IMR-90 (cell line): ENCODE measurements at regions not wholly inside any gene's neighbourhood (a gene's known extent, or its start where the extent isn't known, plus 50 kb on each side); places are given as distances from the start of the nearest gene placed in this dataset.

ENCODE experiments used
- ATAC-seq: fragments of 200-7000 bp; cut with Tn5 transposase; 2 replicates; pipeline ENCODE4 v1.9.1; 2020; ENCODE audit warnings: low read depth, mild to moderate bottlenecking, moderate library complexity
- BruUV-seq: library from RNA; stranded (reverse); fragments of 400-500 nt; replicated peaks from 2 replicates; lab custom pipeline; 2021; lab: Mats Ljungman, UMichigan
- CTCF ChIA-PET: fragments of 300-600 bp; formaldehyde crosslinking; extraction: SDS; loops from one replicate; lab custom pipeline; 2021; ENCODE audit warnings: antibody characterized with exemption; lab: Yijun Ruan, JAX
- POLR2A ChIA-PET: fragments of 300-600 bp; sonication (Branson Sonifier 250); formaldehyde crosslinking; loops from one replicate; lab custom pipeline; 2022; ENCODE audit warnings: antibody characterized with exemption; ENCODE audit not compliant: unreplicated experiment; lab: Charles Lee
- DNase-seq: peaks from one replicate; pipeline ENCODE4 v3.0.0; 2013
- H2AFZ ChIP-seq: replicated peaks from 2 replicates; pipeline ENCODE3; 2013; ENCODE audit warnings: low read length, mild to moderate bottlenecking; ENCODE audit not compliant: poor library complexity
- H2AK5ac ChIP-seq: 2 replicates; pipeline ENCODE4 v1.6.1; 2013; ENCODE audit warnings: low read depth, low read length, inconsistent platforms
- H2AK9ac ChIP-seq: replicated peaks from 2 replicates; pipeline ENCODE3; 2013; ENCODE audit warnings: mild to moderate bottlenecking, low read depth, low read length, moderate library complexity; ENCODE audit not compliant: poor library complexity
- H2BK120ac ChIP-seq: 2 replicates; pipeline ENCODE4 v1.6.1; 2013; ENCODE audit warnings: low read depth, low read length, inconsistent platforms
- H2BK15ac ChIP-seq: 3 replicates; pipeline ENCODE4 v1.6.1; 2013; ENCODE audit warnings: low read depth, low read length, inconsistent platforms
- H2BK20ac ChIP-seq: 2 replicates; pipeline ENCODE4 v1.6.1; 2013; ENCODE audit warnings: low read depth, mild to moderate bottlenecking, inconsistent platforms, low read length, moderate library complexity
- H2BK5ac ChIP-seq: 2 replicates; pipeline ENCODE4 v1.6.1; 2013; ENCODE audit warnings: mild to moderate bottlenecking, low read depth, low read length, inconsistent platforms; ENCODE audit not compliant: poor library complexity, severe bottlenecking
- H3K14ac ChIP-seq: replicated peaks from 2 replicates; pipeline ENCODE4 v1.6.1; 2013; ENCODE audit warnings: low read depth, low read length, inconsistent platforms
- H3K18ac ChIP-seq: 2 replicates; pipeline ENCODE4 v1.6.1; 2013; ENCODE audit warnings: low read depth, low read length, control low read depth
- H3K23ac ChIP-seq: 2 replicates; pipeline ENCODE4 v1.6.1; 2013; ENCODE audit warnings: low read depth, low read length, inconsistent platforms
- H3K27ac ChIP-seq: 2 replicates; pipeline ENCODE4 v1.5.1; 2013; ENCODE audit warnings: mild to moderate bottlenecking, control low read depth, low read length; ENCODE audit not compliant: insufficient read depth
- H3K27me3 ChIP-seq: 2 replicates; pipeline ENCODE4 v1.6.1; 2013; ENCODE audit warnings: low read length; ENCODE audit not compliant: control insufficient read depth, insufficient read depth
- H3K36me3 ChIP-seq: 2 replicates; pipeline ENCODE4 v1.6.1; 2013; ENCODE audit warnings: low read length, mixed read lengths; ENCODE audit not compliant: control insufficient read depth, insufficient read depth
- H3K4ac ChIP-seq: 2 replicates; pipeline ENCODE4 v1.6.1; 2013; ENCODE audit warnings: low read depth, low read length, inconsistent platforms
- H3K4me1 ChIP-seq: 2 replicates; pipeline ENCODE4 v1.6.1; 2013; ENCODE audit warnings: low read length, mixed read lengths; ENCODE audit not compliant: control insufficient read depth, insufficient read depth
- H3K4me2 ChIP-seq: 2 replicates; pipeline ENCODE4 v1.6.1; 2013; ENCODE audit warnings: low read depth, mild to moderate bottlenecking, control low read depth, low read length, moderate library complexity
- H3K4me3 ChIP-seq: 2 replicates; pipeline ENCODE4 v1.5.1; 2013; ENCODE audit warnings: low read depth, mild to moderate bottlenecking, control low read depth, low read length, moderate library complexity; ENCODE audit not compliant: insufficient read depth
- H3K56ac ChIP-seq: 2 replicates; pipeline ENCODE4 v1.6.1; 2013; ENCODE audit warnings: low read length, inconsistent platforms; ENCODE audit not compliant: insufficient read depth; ENCODE audit errors: extremely low read depth
- H3K79me1 ChIP-seq, 2 experiments: 2 replicates each; pipeline ENCODE4 v1.6.1; 2013; ENCODE audit warnings: low read length in 2 of 2, inconsistent platforms in 1 of 2, low read depth in 1 of 2
- H3K9ac ChIP-seq: 2 replicates; pipeline ENCODE4 v1.6.1; 2013; ENCODE audit warnings: low read depth, low read length, control low read depth
- H3K9me1 ChIP-seq: 2 replicates; pipeline ENCODE4 v1.6.1; 2013; ENCODE audit warnings: low read length, inconsistent platforms; ENCODE audit not compliant: insufficient read depth
- H3K9me3 ChIP-seq: 2 replicates; pipeline ENCODE4 v1.6.1; 2013; ENCODE audit warnings: low read length; ENCODE audit not compliant: control insufficient read depth, insufficient read depth
- H4K20me1 ChIP-seq: 2 replicates; pipeline ENCODE4 v1.6.1; 2013; ENCODE audit warnings: low read length, inconsistent platforms; ENCODE audit not compliant: insufficient read depth
- H4K5ac ChIP-seq: 2 replicates; pipeline ENCODE4 v1.6.1; 2013; ENCODE audit warnings: mild to moderate bottlenecking, low read depth, low read length, control low read depth
- H4K8ac ChIP-seq, 2 experiments: 2 replicates each; pipeline ENCODE4 v1.6.1; 2013; ENCODE audit warnings: low read depth in 2 of 2, low read length in 2 of 2, control low read depth in 1 of 2, inconsistent platforms in 1 of 2
- H4K91ac ChIP-seq: 2 replicates; pipeline ENCODE4 v1.6.1; 2013; ENCODE audit warnings: low read depth, low read length, inconsistent platforms; ENCODE audit not compliant: insufficient read depth
- BHLHE40 ChIP-seq: fragments of 150-350 bp; IDR thresholded peaks from 2 replicates; pipeline ENCODE4 v1.6.1; 2016; ENCODE audit warnings: mild to moderate bottlenecking, low read depth, low read length
- CHD1 ChIP-seq: IDR thresholded peaks from 2 replicates; pipeline ENCODE4 v1.6.1; 2012; ENCODE audit warnings: low read depth, low read length, improper control_type of control experiment
- ELK1 ChIP-seq: fragments of 150-350 bp; IDR thresholded peaks from 2 replicates; pipeline ENCODE4 v1.6.1; 2016; ENCODE audit warnings: low read depth, mild to moderate bottlenecking, low read length, moderate library complexity, borderline replicate concordance
- MAFK ChIP-seq: IDR thresholded peaks from 2 replicates; pipeline ENCODE4 v1.6.1; 2012; ENCODE audit warnings: low read depth, low read length, improper control_type of control experiment
- MXI1 ChIP-seq: IDR thresholded peaks from 2 replicates; pipeline ENCODE4 v1.6.1; 2012; ENCODE audit warnings: low read depth, mild to moderate bottlenecking, low read length, moderate library complexity, borderline replicate concordance
- POLR2A ChIP-seq: IDR thresholded peaks from 2 replicates; pipeline ENCODE4 v1.6.1; 2012; ENCODE audit warnings: mild to moderate bottlenecking, low read depth, low read length
- SMC3 ChIP-seq: fragments of 150-350 bp; IDR thresholded peaks from 2 replicates; pipeline ENCODE4 v1.6.1; 2016; ENCODE audit warnings: low read depth, mild to moderate bottlenecking, antibody characterized with exemption, low read length, moderate library complexity
- WGBS, 2 experiments: methylation state at CpG; one replicate each; pipeline versions ENCODE4 v1.1.5 to v1.1.7; 2013; ENCODE audit warnings: missing lambda C conversion rate in 2 of 2; ENCODE audit not compliant: insufficient read length in 1 of 2; ENCODE audit errors: extremely low coverage in 2 of 2; 5-methylcytosine and 5-hydroxymethylcytosine counted together
- dilution Hi-C: fragments of 300-500 bp; cut with HindIII; formaldehyde crosslinking; loops from one replicate; pipeline ENCODE4 v1.14.3; 2018; ENCODE audit warnings: low sequenced_read_pairs; ENCODE audit not compliant: unreplicated experiment
- in situ Hi-C: fragments of 300-500 bp; cut with MboI; formaldehyde crosslinking; loops from 3 replicates; pipeline ENCODE4 v1.14.3; 2019; ENCODE audit warnings: low sequenced_read_pairs, inconsistent platforms, mixed read lengths
- intact Hi-C: fragments of 100-400 bp; cut with micrococcal nuclease; formaldehyde crosslinking; loops from 2 replicates; pipeline ENCODE4 v1.10.0; 2022

- Histone ChIP-seq H3K9me3 (peaks cover 8% of the 10 kb centered on the region), H3K9ac (no peak overlapping the region), H3K18ac (no peak overlapping the region), H3K23ac (no peak overlapping the region), H2BK120ac (no peak overlapping the region), H4K8ac (no peak overlapping the region), H3K4ac (no peak overlapping the region), H3K27ac (no peak overlapping the region), H2BK5ac (no peak overlapping the region), H3K9me1 (no peaks in the 10 kb centered on the region), H2AK9ac (no peak overlapping the region), H4K91ac (no peak overlapping the region), H4K5ac (no peak overlapping the region), H2AFZ (no peak overlapping the region), H3K4me3 (no peak overlapping the region), H3K4me1 (no peaks in the 10 kb centered on the region), H2BK20ac (no peak overlapping the region), H4K20me1 (no peaks in the 10 kb centered on the region), H3K27me3 (no peaks in the 10 kb centered on the region), H2BK15ac (no peak overlapping the region), H2AK5ac (no peak overlapping the region), H3K36me3 (no peaks in the 10 kb centered on the region), H3K79me1 (no peaks in the 10 kb centered on the region), H3K14ac (no peak overlapping the region), H3K4me2 (no peak overlapping the region), H3K56ac (no peak overlapping the region)
- intact Hi-C loops (no loop called here), dilution Hi-C loops (no loop called here), in situ Hi-C loops (no loop called here)
- ChIA-PET CTCF (no interaction called here), POLR2A (no interaction called here)
- no CpG with 5 or more reads among the region's 4 CpGs for WGBS, 2 experiments
- no TSS peak for BruUV-seq
- DNase-seq, result no peak
- ATAC-seq, result no peak
- no peak for TF ChIP-seq ELK1
- no peak for TF ChIP-seq POLR2A
- TF ChIP-seq MAFK, result no peak
- TF ChIP-seq BHLHE40, result no peak
- no peak for TF ChIP-seq SMC3
- TF ChIP-seq CHD1, result no peak
- TF ChIP-seq MXI1, result no peak
Measured at GRCh38 chr3:3729261-3729660, 70.0 kb upstream of the LRRN1 start.
